T47D (cell line): ENCODE measurements at regions not wholly inside any gene's neighbourhood (a gene's known extent, or its start where the extent isn't known, plus 50 kb on each side); places are given as distances from the start of the nearest gene placed in this dataset.

ENCODE experiments used
- DNase-seq, 2 experiments: peaks; one replicate each; pipeline versions ENCODE4 v3.0.0 to v3.0.0-alpha.2; 2011 to 2012; ENCODE audit warnings: low read depth in 1 of 2, low spot score in 1 of 2
- JUND ChIP-seq: IDR thresholded peaks from 2 replicates; pipeline ENCODE4 v1.6.1; 2012; ENCODE audit warnings: low read depth
- in situ Hi-C: cut with HindIII; loops from 2 replicates; pipeline ENCODE4 v1.10.0; 2016; ENCODE audit warnings: low sequenced_read_pairs, low pct_unique_long_range_greater_than_20kb

GRCh38 chr2:211270257-211270656 is 713.9 kb downstream of the CPS1 start:
- DNase-seq = no peak
- in situ Hi-C loops = no loop called here
- no peak for TF ChIP-seq JUND

- DNase-seq = no peak
- no peak for TF ChIP-seq JUND
- in situ Hi-C loops = no loop called here
Observed at GRCh38 chr2:211281430-211282073, 725.2 kb downstream of the CPS1 start.

- in situ Hi-C loops = no loop called here
- TF ChIP-seq JUND = no peak
- no peak for DNase-seq
Observed at GRCh38 chr2:211302676-211303075, 746.3 kb downstream of the CPS1 start.

GRCh38 chr2:211306929-211307328 is 750.5 kb downstream of the CPS1 start:
- no peak for DNase-seq
- in situ Hi-C loops = no loop called here
- no peak for TF ChIP-seq JUND
